ENCODE measurements at regions not wholly inside any gene's neighbourhood (a gene's known extent, or its start where the extent isn't known, plus 50 kb on each side); places are given as distances from the start of the nearest gene placed in this dataset.
"Not testable (repeated sequence)": the region's sequence is repeated elsewhere in the genome, so short reads cannot be mapped to it uniquely, and the experiment has no call there.

DNA sequence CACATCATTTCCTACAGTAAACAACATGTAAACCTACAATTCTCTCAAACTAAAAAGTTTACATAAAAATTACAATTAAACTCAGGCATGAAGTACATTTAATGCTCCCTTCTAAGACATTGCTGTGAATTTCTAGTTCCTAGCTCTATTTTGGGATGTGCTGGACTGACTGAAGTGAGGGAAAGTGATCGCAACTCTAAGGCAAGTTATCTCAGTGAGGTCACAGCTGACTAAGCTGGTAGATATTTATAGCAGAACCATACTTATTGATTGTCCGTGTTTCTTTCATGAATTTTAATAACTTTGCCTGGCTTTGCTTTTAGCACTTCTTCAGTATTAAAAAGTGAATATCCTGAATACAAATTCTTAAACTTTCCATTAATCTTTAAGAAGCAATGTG is 570.4 kb upstream of the GALNTL6 start:
- Histone ChIP-seq H3K4me2 (ENCODE audit: low read length) (no peak overlapping the region), H3K36me3 (ENCODE audit: low read depth, low read length) (no peaks in the 10 kb centered on the region), H3F3A (ENCODE audit: low read length, unreplicated experiment) (no peaks in the 10 kb centered on the region), H4K20me1 (ENCODE audit: low read length) (no peaks in the 10 kb centered on the region), H3K27me3 (ENCODE audit: low read length) (no peaks in the 10 kb centered on the region), H3K27ac (ENCODE audit: low read length) (no peak overlapping the region), H2AFZ (ENCODE audit: low read length) (no peak overlapping the region), H3K9me3 (ENCODE audit: low read length) (no peaks in the 10 kb centered on the region), H3K79me2 (ENCODE audit: low read length) (no peaks in the 10 kb centered on the region), H3K4me3 (ENCODE audit: low read length) (no peak overlapping the region), H3K9ac (ENCODE audit: low read length) (no peak overlapping the region), H3K4me1 (ENCODE audit: insufficient read depth, low read length) (no peaks in the 10 kb centered on the region), H3K9me2 (replicated peaks; ENCODE audit: low read length) (no peaks in the 10 kb centered on the region)
- no TSS peak for BruUV-seq (replicated peaks)
- CTCF ChIA-PET: no interaction called here
- DNase-seq: no peak
- no peak for ATAC-seq
- no peak for TF ChIP-seq EZH2 (IDR thresholded peaks at IDR 0.05; ENCODE audit: low read length, unreplicated experiment)
- TF ChIP-seq EZH2phosphoT487 (IDR thresholded peaks at IDR 0.05; ENCODE audit: borderline replicate concordance, low read length): no peak
- TF ChIP-seq, protein P1, sequence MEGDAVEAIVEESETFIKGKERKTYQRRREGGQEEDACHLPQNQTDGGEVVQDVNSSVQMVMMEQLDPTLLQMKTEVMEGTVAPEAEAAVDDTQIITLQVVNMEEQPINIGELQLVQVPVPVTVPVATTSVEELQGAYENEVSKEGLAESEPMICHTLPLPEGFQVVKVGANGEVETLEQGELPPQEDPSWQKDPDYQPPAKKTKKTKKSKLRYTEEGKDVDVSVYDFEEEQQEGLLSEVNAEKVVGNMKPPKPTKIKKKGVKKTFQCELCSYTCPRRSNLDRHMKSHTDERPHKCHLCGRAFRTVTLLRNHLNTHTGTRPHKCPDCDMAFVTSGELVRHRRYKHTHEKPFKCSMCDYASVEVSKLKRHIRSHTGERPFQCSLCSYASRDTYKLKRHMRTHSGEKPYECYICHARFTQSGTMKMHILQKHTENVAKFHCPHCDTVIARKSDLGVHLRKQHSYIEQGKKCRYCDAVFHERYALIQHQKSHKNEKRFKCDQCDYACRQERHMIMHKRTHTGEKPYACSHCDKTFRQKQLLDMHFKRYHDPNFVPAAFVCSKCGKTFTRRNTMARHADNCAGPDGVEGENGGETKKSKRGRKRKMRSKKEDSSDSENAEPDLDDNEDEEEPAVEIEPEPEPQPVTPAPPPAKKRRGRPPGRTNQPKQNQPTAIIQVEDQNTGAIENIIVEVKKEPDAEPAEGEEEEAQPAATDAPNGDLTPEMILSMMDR (conservative IDR thresholded peaks at IDR 0.05; ENCODE audit: low read depth, low read length): no peak
- intact Hi-C loops (cut with micrococcal nuclease): no loop called here
- POLR2A ChIA-PET (ENCODE audit: unreplicated experiment): no interaction called here

DNA sequence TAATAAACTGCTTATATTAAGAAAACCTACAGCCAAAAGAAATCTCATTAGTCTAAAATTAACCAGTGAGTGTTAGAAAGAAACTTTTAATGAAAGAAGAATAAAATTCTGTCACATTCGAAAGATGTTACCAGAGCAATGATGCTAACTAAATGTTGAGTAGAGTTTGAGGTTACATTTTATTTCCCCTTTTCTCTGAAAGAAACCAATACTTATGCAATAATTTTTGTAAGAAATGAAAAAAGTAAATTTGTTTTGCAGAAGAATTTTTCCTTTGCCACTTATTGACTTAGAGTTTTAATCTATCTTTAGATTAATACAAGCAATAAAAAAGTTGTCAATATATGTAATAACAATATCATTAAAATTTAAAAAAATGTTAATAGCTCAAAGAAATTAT is 574.0 kb upstream of the GALNTL6 start:
- Histone ChIP-seq H3K4me2 (ENCODE audit: low read length) (no peak overlapping the region), H3F3A (ENCODE audit: low read length, unreplicated experiment) (no peaks in the 10 kb centered on the region), H3K79me2 (ENCODE audit: low read length) (no peaks in the 10 kb centered on the region), H3K36me3 (ENCODE audit: low read depth, low read length) (no peaks in the 10 kb centered on the region), H3K9ac (ENCODE audit: low read length) (no peak overlapping the region), H3K9me3 (ENCODE audit: low read length) (no peaks in the 10 kb centered on the region), H3K9me2 (replicated peaks; ENCODE audit: low read length) (no peaks in the 10 kb centered on the region), H3K4me1 (ENCODE audit: insufficient read depth, low read length) (no peaks in the 10 kb centered on the region), H3K27ac (ENCODE audit: low read length) (no peak overlapping the region), H2AFZ (ENCODE audit: low read length) (no peak overlapping the region), H3K27me3 (ENCODE audit: low read length) (no peaks in the 10 kb centered on the region), H4K20me1 (ENCODE audit: low read length) (no peaks in the 10 kb centered on the region), H3K4me3 (ENCODE audit: low read length) (no peak overlapping the region)
- intact Hi-C loops (cut with micrococcal nuclease): no loop called here
- no TSS peak for BruUV-seq (replicated peaks)
- ChIA-PET POLR2A (ENCODE audit: unreplicated experiment) (no interaction called here), CTCF (no interaction called here)
- DNase-seq (no peak), ATAC-seq (no peak)
- TF ChIP-seq, protein P1 (conservative IDR thresholded peaks at IDR 0.05; ENCODE audit: low read depth, low read length): no peak
- TF ChIP-seq EZH2 (IDR thresholded peaks at IDR 0.05; ENCODE audit: low read length, unreplicated experiment) (no peak), EZH2phosphoT487 (IDR thresholded peaks at IDR 0.05; ENCODE audit: borderline replicate concordance, low read length) (no peak)

DNA sequence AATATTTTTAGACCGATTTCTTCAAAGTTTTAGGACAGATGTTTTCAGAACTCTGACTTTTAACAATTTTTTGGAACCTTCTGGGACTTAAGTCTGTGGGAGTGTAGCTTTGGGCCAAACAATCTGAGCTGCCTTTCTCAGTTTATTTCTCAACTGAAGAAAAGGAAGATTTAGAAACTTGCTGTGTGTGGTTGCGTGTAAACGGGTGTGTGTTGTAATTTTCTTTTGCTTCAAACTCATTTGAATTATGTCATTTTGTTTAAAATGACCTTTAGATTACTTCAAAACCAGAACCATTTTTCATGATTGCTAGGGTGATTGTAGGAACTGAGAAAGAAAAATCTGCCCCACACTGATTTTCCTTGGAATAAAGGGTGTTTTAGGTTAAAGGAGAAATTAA is 577.7 kb upstream of the GALNTL6 start:
- Histone ChIP-seq H3K4me3 (ENCODE audit: low read length) (no peak overlapping the region), H2AFZ (ENCODE audit: low read length) (no peak overlapping the region), H3K27me3 (ENCODE audit: low read length) (no peaks in the 10 kb centered on the region), H3F3A (ENCODE audit: low read length, unreplicated experiment) (no peaks in the 10 kb centered on the region), H3K4me1 (ENCODE audit: insufficient read depth, low read length) (no peaks in the 10 kb centered on the region), H3K9me3 (ENCODE audit: low read length) (no peaks in the 10 kb centered on the region), H3K9ac (ENCODE audit: low read length) (no peak overlapping the region), H3K9me2 (replicated peaks; ENCODE audit: low read length) (no peaks in the 10 kb centered on the region), H3K36me3 (ENCODE audit: low read depth, low read length) (no peaks in the 10 kb centered on the region), H4K20me1 (ENCODE audit: low read length) (no peaks in the 10 kb centered on the region), H3K27ac (ENCODE audit: low read length) (no peak overlapping the region), H3K4me2 (ENCODE audit: low read length) (no peak overlapping the region), H3K79me2 (ENCODE audit: low read length) (no peaks in the 10 kb centered on the region)
- BruUV-seq (replicated peaks): no TSS peak
- ChIA-PET POLR2A (ENCODE audit: unreplicated experiment) (no interaction called here), CTCF (no interaction called here)
- intact Hi-C loops (cut with micrococcal nuclease): no loop called here
- TF ChIP-seq EZH2phosphoT487 (IDR thresholded peaks at IDR 0.05; ENCODE audit: borderline replicate concordance, low read length): no peak
- TF ChIP-seq, protein P1 (conservative IDR thresholded peaks at IDR 0.05; ENCODE audit: low read depth, low read length): no peak
- no peak for TF ChIP-seq EZH2 (IDR thresholded peaks at IDR 0.05; ENCODE audit: low read length, unreplicated experiment)
- no peak for DNase-seq
- ATAC-seq: no peak

DNA sequence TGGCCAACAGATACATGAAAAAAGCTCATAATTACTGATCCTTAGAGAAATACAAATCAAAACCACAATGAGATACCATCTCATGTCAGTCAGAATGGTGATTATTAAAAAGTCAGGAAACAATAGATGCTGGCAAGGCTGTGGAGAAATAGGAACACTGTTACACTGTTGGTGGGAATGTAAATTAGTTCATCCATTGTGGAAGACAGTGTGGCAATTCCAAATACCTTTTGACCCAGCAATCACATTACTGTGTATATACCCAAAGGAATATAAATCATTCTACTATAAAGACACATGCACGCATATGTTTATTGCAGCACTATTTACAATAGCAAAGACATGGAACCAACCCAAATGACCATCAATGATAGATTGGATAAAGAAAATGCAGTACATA is 583.9 kb upstream of the GALNTL6 start:
- H3K4me2 ChIP-seq (ENCODE audit: low read length); H3K4me3 ChIP-seq (ENCODE audit: low read length); H3F3A ChIP-seq (ENCODE audit: low read length, unreplicated experiment); H3K27ac ChIP-seq (ENCODE audit: low read length); H3K9me3 ChIP-seq (ENCODE audit: low read length); H3K9me2 ChIP-seq (replicated peaks; ENCODE audit: low read length); intact Hi-C loops (cut with micrococcal nuclease); BruUV-seq (replicated peaks); H3K4me1 ChIP-seq (ENCODE audit: insufficient read depth, low read length); H3K27me3 ChIP-seq (ENCODE audit: low read length); H3K36me3 ChIP-seq (ENCODE audit: low read depth, low read length); H3K9ac ChIP-seq (ENCODE audit: low read length); H2AFZ ChIP-seq (ENCODE audit: low read length); ATAC-seq; DNase-seq; H3K79me2 ChIP-seq (ENCODE audit: low read length); CTCF ChIA-PET; H4K20me1 ChIP-seq (ENCODE audit: low read length); POLR2A ChIA-PET (ENCODE audit: unreplicated experiment): not testable (repeated sequence)
